Ovary (tissue), 7 donors: ENCODE measurements at regions not wholly inside any gene's neighbourhood (a gene's known extent, or its start where the extent isn't known, plus 50 kb on each side); places are given as distances from the start of the nearest gene placed in this dataset.
"Not testable (repeated sequence)": the region's sequence is repeated elsewhere in the genome, so short reads cannot be mapped to it uniquely, and the experiment has no call there.

Experiments
- DNase-seq, 5 donors: peaks; one replicate each; pipeline ENCODE4 v3.0.0-alpha.2; 2019 to 2020
- H3K27ac ChIP-seq, 2 donors: fragments of 200-600 bp; one replicate each; pipeline versions ENCODE4 v1.5.1 to v1.8.0; 2019 to 2022
- H3K27me3 ChIP-seq: fragments of 200-600 bp; one replicate; pipeline ENCODE4 v1.8.0; 2022
- H3K36me3 ChIP-seq: fragments of 200-600 bp; sonication (generic); one replicate; pipeline ENCODE4 v1.5.1; 2019
- H3K4me1 ChIP-seq: one replicate; pipeline ENCODE4 v1.8.1; 2013; ENCODE audit warnings: mild to moderate bottlenecking, moderate library complexity; ENCODE audit not compliant: insufficient read depth
- H3K4me3 ChIP-seq: fragments of 200-600 bp; sonication (generic); one replicate; pipeline ENCODE4 v1.5.1; 2017
- H3K9me3 ChIP-seq, 2 donors: fragments of 200-600 bp in 1 of 2; sonication (generic) in 1 of 2; one replicate each; pipeline versions ENCODE4 v1.5.1 to v1.8.1; 2013 to 2019; ENCODE audit warnings: mild to moderate bottlenecking in 1 of 2, moderate library complexity in 1 of 2
- CTCF ChIP-seq, 3 donors: fragments of 450-650 bp in 2 of 3; fragments of 200-600 bp in 1 of 3; IDR thresholded peaks; one replicate each; pipeline versions ENCODE4 v1.5.1 to v1.8.0; 2016 to 2022; ENCODE audit warnings: antibody characterized with exemption in 3 of 3, mild to moderate bottlenecking in 1 of 3
- EP300 ChIP-seq: sonication (generic); formaldehyde crosslinking; IDR thresholded peaks from one replicate; pipeline ENCODE4 v1.6.1; 2017; ENCODE audit warnings: antibody characterized with exemption
- POLR2A ChIP-seq: fragments of 450-650 bp; IDR thresholded peaks from one replicate; pipeline ENCODE4 v1.6.1; 2017; ENCODE audit warnings: antibody characterized with exemption, mild to moderate bottlenecking, moderate library complexity
- WGBS, 3 donors: extraction: QIAGEN DNeasy Blood & Tissue Kit in 1 of 3; methylation state at CpG; one replicate each; pipeline versions ENCODE4 v1.1.5 to v1.1.7; 2013 to 2017; 5-methylcytosine and 5-hydroxymethylcytosine counted together
- intact Hi-C, 4 donors: fragments of 100-400 bp; cut with DNase I; formaldehyde crosslinking; loops; one replicate each; pipeline versions ENCODE4 v1.11.0 to v1.15.1; 2022 to 2023
- donor health status: DM: no; HTN: no; CAD: no; lungs with moderate emphysema.
- donor health status: DM: no; HTN: no; CAD: no.
- donor health status: Bipolar disorder and iron deficiency.
- donor health status: DM: no; HTN: no; CAD: no.
- donor health status: DM: yes; HTN: yes; CAD: no.

GRCh38 chr18:1530650-1531049, 626.0 kb downstream of the ADCYAP1 start:
- H3K27ac ChIP-seq: no peak overlapping the region
- no peaks in the 10 kb centered on the region for H3K9me3 ChIP-seq
- no peaks in the 10 kb centered on the region for H3K4me1 ChIP-seq
- DNase-seq: no peak
- no peak overlapping the region for H3K4me3 ChIP-seq
- intact Hi-C loops: no loop called here
- H3K27me3 ChIP-seq: no peaks in the 10 kb centered on the region
- no peak for TF ChIP-seq CTCF (IDR thresholded peaks at IDR 0.05)
- TF ChIP-seq POLR2A: no peak
- TF ChIP-seq EP300: no peak
- no peaks in the 10 kb centered on the region for H3K36me3 ChIP-seq

DNA sequence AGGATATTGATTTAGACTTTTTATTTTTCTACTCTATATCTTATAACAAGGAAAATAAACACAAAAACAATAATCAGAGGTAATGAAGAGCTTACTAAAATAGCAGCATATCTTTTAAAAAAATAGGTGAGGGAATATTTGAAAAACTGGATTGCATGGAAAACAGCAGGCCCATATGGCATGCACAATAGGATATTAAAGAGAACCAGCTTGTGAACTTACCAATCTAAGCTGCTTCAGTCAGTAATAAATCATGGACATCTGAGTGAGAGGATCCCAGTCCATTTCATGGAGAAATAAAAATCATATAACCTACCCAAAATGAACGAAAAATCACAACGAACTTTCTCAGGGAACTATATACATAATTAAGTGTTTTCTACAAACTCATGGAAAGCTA, 634.6 kb downstream of the ADCYAP1 start:
- Histone ChIP-seq H3K9me3 (no peaks in the 10 kb centered on the region), H3K4me3 (no peak overlapping the region), H3K36me3 (no peaks in the 10 kb centered on the region), H3K27me3 (no peaks in the 10 kb centered on the region), H3K27ac (no peak overlapping the region), H3K4me1 (no peaks in the 10 kb centered on the region)
- 85 to 86% (median 85%) methylated on average over 2 of the region's 2 CpGs for WGBS, 3 donors
- TF ChIP-seq CTCF (IDR thresholded peaks at IDR 0.05) (no peak), EP300 (no peak), POLR2A (no peak)
- no peak for DNase-seq
- intact Hi-C loops: no loop called here

DNA sequence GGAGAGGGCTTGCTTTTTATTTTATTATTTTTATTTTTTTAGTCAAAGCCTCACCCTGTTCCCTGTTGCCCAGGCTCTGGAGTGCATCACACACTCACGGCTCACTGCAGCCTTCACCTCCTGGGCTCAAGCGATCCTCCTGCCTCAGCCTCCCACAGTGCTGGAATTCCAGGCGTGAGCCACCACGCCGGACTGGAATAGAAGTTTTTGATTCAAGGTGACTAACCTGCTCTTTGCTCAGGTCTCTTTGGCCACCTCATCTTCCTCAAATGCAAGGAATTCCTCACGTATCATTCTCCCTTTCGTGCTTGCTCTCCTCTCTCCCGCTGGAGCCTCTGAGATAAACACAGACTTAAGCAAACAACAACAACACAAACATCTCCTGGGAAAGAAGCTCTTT, 636.8 kb downstream of the ADCYAP1 start:
- intact Hi-C loops: no loop called here
- Histone ChIP-seq H3K36me3 (no peaks in the 10 kb centered on the region), H3K4me3 (no peak overlapping the region), H3K9me3 (no peaks in the 10 kb centered on the region), H3K4me1 (no peaks in the 10 kb centered on the region), H3K27me3 (no peaks in the 10 kb centered on the region), H3K27ac (no peak overlapping the region)
- DNase-seq: no peak
- TF ChIP-seq POLR2A (no peak), EP300 (no peak), CTCF (IDR thresholded peaks at IDR 0.05) (no peak)
- WGBS, 3 donors: 84 to 90% (median 88%) methylated on average over 8 of the region's 8 CpGs

GRCh38 chr18:1542230-1542774, 637.6 kb downstream of the ADCYAP1 start:
- intact Hi-C loops: no loop called here
- no peak for DNase-seq
- Histone ChIP-seq H3K27ac (no peak overlapping the region), H3K4me1 (no peaks in the 10 kb centered on the region), H3K27me3 (no peaks in the 10 kb centered on the region), H3K9me3 (no peaks in the 10 kb centered on the region), H3K36me3 (no peaks in the 10 kb centered on the region), H3K4me3 (no peak overlapping the region)
- TF ChIP-seq EP300 (no peak), CTCF (IDR thresholded peaks at IDR 0.05) (no peak), POLR2A (no peak)
- 52 to 68% (median 66%) methylated on average over 2 of the region's 2 CpGs for WGBS, 3 donors

DNA sequence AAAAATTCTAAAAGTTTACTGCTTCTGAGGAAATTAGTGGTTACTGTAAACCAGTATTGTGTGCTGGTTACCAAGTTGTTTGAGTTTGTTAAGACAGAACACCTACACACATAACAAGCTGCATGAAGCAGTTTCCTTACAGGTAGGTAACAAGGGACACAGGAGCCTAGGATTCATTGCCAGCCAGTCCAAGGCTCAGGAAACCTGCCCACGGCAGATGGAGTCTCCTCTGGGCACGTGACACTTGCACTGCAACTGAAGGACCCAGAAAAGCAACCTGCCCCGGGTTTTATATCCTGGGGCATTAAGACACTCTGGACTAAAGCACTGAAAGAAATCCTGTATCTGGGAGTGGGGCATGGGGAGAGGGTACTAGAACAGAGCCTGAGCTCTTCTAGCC, 639.3 kb downstream of the ADCYAP1 start:
- Histone ChIP-seq H3K4me1 (no peaks in the 10 kb centered on the region), H3K4me3 (no peak overlapping the region), H3K27ac (no peak overlapping the region), H3K27me3 (no peaks in the 10 kb centered on the region), H3K36me3 (no peaks in the 10 kb centered on the region), H3K9me3 (no peaks in the 10 kb centered on the region)
- intact Hi-C loops: no loop called here
- DNase-seq: no peak
- WGBS, 3 donors: 66 to 85% (median 75%) methylated on average over 3 of the region's 3 CpGs
- TF ChIP-seq POLR2A (no peak), EP300 (no peak), CTCF (IDR thresholded peaks at IDR 0.05) (no peak)

- intact Hi-C loops, H3K4me1 ChIP-seq, H3K27me3 ChIP-seq, H3K36me3 ChIP-seq, DNase-seq, H3K9me3 ChIP-seq, H3K4me3 ChIP-seq, H3K27ac ChIP-seq: not testable (repeated sequence)
- 74 to 88% (median 78%) methylated on average over 1 of the region's 1 CpG for WGBS, 3 donors
These were observed 653.0 kb downstream of the ADCYAP1 start for GRCh38 chr18:1557711-1558110.
